22Rv1 (cell line): ENCODE measurements at regions not wholly inside any gene's neighbourhood (a gene's known extent, or its start where the extent isn't known, plus 50 kb on each side); places are given as distances from the start of the nearest gene placed in this dataset.

Experiments
- ZFX ChIP-seq: fragments of 450-650 bp; IDR thresholded peaks from 2 replicates; pipeline ENCODE4 v1.6.1; 2017; ENCODE audit warnings: antibody characterized with exemption, borderline replicate concordance
- TF ChIP-seq, protein P1 (sequence below): fragments of 450-650 bp; IDR thresholded peaks from 2 replicates; pipeline ENCODE4 v1.5.1; 2017; ENCODE audit warnings: mild to moderate bottlenecking

DNA sequence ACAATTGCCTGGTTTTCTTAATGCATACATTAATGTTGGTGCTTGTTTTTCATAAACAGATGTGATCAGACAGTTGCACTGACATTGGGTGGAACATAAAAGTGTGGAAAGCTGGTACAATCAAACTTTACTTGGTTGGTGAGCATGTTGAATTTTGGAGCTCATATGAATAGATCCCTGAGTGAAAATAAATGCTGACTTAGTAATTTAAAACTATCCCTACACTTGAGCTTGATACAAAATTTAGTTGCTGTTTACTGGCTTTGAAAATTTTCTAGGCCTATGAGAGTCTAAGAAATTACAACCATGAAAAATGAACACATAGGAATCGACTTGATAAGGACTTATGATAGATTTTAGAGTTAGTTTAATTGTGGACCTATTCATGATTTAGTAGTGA lies 551.8 kb upstream of the PABPC4L start:
- TF ChIP-seq, protein P1, sequence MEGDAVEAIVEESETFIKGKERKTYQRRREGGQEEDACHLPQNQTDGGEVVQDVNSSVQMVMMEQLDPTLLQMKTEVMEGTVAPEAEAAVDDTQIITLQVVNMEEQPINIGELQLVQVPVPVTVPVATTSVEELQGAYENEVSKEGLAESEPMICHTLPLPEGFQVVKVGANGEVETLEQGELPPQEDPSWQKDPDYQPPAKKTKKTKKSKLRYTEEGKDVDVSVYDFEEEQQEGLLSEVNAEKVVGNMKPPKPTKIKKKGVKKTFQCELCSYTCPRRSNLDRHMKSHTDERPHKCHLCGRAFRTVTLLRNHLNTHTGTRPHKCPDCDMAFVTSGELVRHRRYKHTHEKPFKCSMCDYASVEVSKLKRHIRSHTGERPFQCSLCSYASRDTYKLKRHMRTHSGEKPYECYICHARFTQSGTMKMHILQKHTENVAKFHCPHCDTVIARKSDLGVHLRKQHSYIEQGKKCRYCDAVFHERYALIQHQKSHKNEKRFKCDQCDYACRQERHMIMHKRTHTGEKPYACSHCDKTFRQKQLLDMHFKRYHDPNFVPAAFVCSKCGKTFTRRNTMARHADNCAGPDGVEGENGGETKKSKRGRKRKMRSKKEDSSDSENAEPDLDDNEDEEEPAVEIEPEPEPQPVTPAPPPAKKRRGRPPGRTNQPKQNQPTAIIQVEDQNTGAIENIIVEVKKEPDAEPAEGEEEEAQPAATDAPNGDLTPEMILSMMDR: no peak
- TF ChIP-seq ZFX: no peak
